ENCODE measurements at regions not wholly inside any gene's neighbourhood (a gene's known extent, or its start where the extent isn't known, plus 50 kb on each side); places are given as distances from the start of the nearest gene placed in this dataset.

GRCh38 chr9:135210676-135211523 is 123.4 kb downstream of the OLFM1 start (continued):
- TF ChIP-seq MGA (IDR thresholded peaks at IDR 0.05) = no peak
- TF ChIP-seq PHB (CRISPR knock-in tag; IDR thresholded peaks at IDR 0.05) = no peak
- TF ChIP-seq SMC3 (conservative IDR thresholded peaks at IDR 0.05; ENCODE audit: insufficient read depth, low read depth, low read length) = no peak
- no peak for TF ChIP-seq ZNF184 (CRISPR knock-in tag; IDR thresholded peaks at IDR 0.05)
- TF ChIP-seq, protein P1, sequence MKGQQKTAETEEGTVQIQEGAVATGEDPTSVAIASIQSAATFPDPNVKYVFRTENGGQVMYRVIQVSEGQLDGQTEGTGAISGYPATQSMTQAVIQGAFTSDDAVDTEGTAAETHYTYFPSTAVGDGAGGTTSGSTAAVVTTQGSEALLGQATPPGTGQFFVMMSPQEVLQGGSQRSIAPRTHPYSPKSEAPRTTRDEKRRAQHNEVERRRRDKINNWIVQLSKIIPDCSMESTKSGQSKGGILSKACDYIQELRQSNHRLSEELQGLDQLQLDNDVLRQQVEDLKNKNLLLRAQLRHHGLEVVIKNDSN (CRISPR knock-in tag; IDR thresholded peaks at IDR 0.05) = peak; percentile 80
- 0 out of 3 replicates have a peak, but pooled peaks of 1 of the 2 experiments have one; percentile 56 for TF ChIP-seq CBX3 (IDR thresholded peaks at IDR 0.05; ENCODE audit: borderline replicate concordance in 1 of 2, low read length in 2 of 2)
- TF ChIP-seq CCAR2 (IDR thresholded peaks at IDR 0.05; ENCODE audit: low read depth, low read length) = no peak
- no peak for TF ChIP-seq CREBBP (IDR thresholded peaks at IDR 0.05; ENCODE audit: low read depth, low read length)
- no peak for TF ChIP-seq ZNF23 (CRISPR knock-in tag; IDR thresholded peaks at IDR 0.05)
- TF ChIP-seq E2F6 (IDR thresholded peaks at IDR 0.05; ENCODE audit: borderline replicate concordance in 1 of 2, extremely low read depth in 1 of 2, insufficient read depth in 1 of 2, insufficient read length in 1 of 2, low read depth in 1 of 2, low read length in 1 of 2, poor library complexity in 1 of 2, severe bottlenecking in 1 of 2) = no peak
- no peak for TF ChIP-seq SMARCB1 (IDR thresholded peaks at IDR 0.05; ENCODE audit: insufficient read length, low read depth)
- no peak for TF ChIP-seq FOXO4 (CRISPR knock-in tag; IDR thresholded peaks at IDR 0.05)

All from K562 (cell line).